MM.1S (cell line): ENCODE measurements at regions not wholly inside any gene's neighbourhood (a gene's known extent, or its start where the extent isn't known, plus 50 kb on each side); places are given as distances from the start of the nearest gene placed in this dataset.
A peak's percentile ranks its signal among the peaks of the same experiment; 100 is the strongest.

ENCODE experiments used
- DNase-seq: peaks from one replicate; pipeline ENCODE4 v3.0.0-alpha.2; 2015
- H2AFZ ChIP-seq: fragments of 300-600 bp; sonication (generic); 2 replicates; pipeline ENCODE4 v1.6.0; 2016; ENCODE audit warnings: antibody characterized with exemption, low read length
- H3F3A ChIP-seq: fragments of 300-600 bp; sonication (generic); 2 replicates; pipeline ENCODE4 v1.6.1; 2016; ENCODE audit warnings: mild to moderate bottlenecking, antibody characterized with exemption, low read length, moderate library complexity, mixed read lengths; ENCODE audit not compliant: insufficient read depth
- H3K27ac ChIP-seq: fragments of 300-600 bp; sonication (generic); 2 replicates; pipeline ENCODE4 v1.5.1; 2016; ENCODE audit warnings: mild to moderate bottlenecking, low read length
- H3K27me3 ChIP-seq: fragments of 300-600 bp; sonication (generic); replicated peaks from 2 replicates; pipeline ENCODE4 v1.6.0; 2016; ENCODE audit warnings: low read length; ENCODE audit not compliant: insufficient read depth
- H3K36me3 ChIP-seq: fragments of 300-600 bp; sonication (generic); replicated peaks from 2 replicates; pipeline ENCODE4 v1.6.1; 2016; ENCODE audit warnings: mild to moderate bottlenecking, low read length, mixed read lengths; ENCODE audit not compliant: insufficient read depth
- H3K4me1 ChIP-seq: fragments of 300-600 bp; sonication (generic); 2 replicates; pipeline ENCODE4 v1.6.1; 2016; ENCODE audit warnings: low read length, mixed read lengths
- H3K4me2 ChIP-seq: fragments of 300-600 bp; sonication (generic); 2 replicates; pipeline ENCODE4 v1.6.0; 2016; ENCODE audit warnings: low read depth, low read length
- H3K4me3 ChIP-seq: fragments of 300-600 bp; sonication (generic); 2 replicates; pipeline ENCODE4 v1.5.1; 2016; ENCODE audit warnings: low read length, mixed read lengths
- H3K79me2 ChIP-seq: fragments of 300-600 bp; sonication (generic); 2 replicates; pipeline ENCODE4 v1.6.1; 2016; ENCODE audit warnings: mixed run types, low read length, mixed read lengths
- H3K9ac ChIP-seq: fragments of 300-600 bp; sonication (generic); 2 replicates; pipeline ENCODE4 v1.6.1; 2016; ENCODE audit warnings: low read length, mixed read lengths
- H3K9me2 ChIP-seq: fragments of 300-600 bp; sonication (generic); replicated peaks from 2 replicates; pipeline ENCODE4 v1.6.1; 2016; ENCODE audit warnings: mild to moderate bottlenecking, low read length, mixed read lengths; ENCODE audit not compliant: insufficient read depth
- H3K9me3 ChIP-seq: fragments of 300-600 bp; sonication (generic); replicated peaks from 2 replicates; pipeline ENCODE4 v1.6.1; 2016; ENCODE audit warnings: mild to moderate bottlenecking, low read length, mixed read lengths; ENCODE audit not compliant: insufficient read depth
- H4K20me1 ChIP-seq: fragments of 300-600 bp; sonication (generic); 2 replicates; pipeline ENCODE4 v1.6.1; 2016; ENCODE audit warnings: mild to moderate bottlenecking, low read length, moderate library complexity, mixed read lengths; ENCODE audit not compliant: insufficient read depth
- CTCF ChIP-seq: fragments of 300-600 bp; sonication (generic); IDR thresholded peaks from 2 replicates; pipeline ENCODE4 v1.5.1; 2016; ENCODE audit warnings: antibody characterized with exemption, low read length, mixed read lengths
- EZH2 ChIP-seq: fragments of 300-600 bp; sonication (generic); optimal IDR thresholded peaks from 2 replicates; pipeline ENCODE3; 2017; ENCODE audit warnings: low read depth, mild to moderate bottlenecking, antibody characterized with exemption, low read length, mixed read lengths
- EZH2phosphoT487 ChIP-seq: fragments of 300-600 bp; sonication (generic); IDR thresholded peaks from 2 replicates; pipeline ENCODE4 v1.6.1; 2018; ENCODE audit warnings: antibody characterized with exemption, low read length

GRCh38 chr11:13206086-13206640 is 71.4 kb upstream of the BMAL1 start:
- Histone ChIP-seq H3F3A (no peaks in the 10 kb centered on the region), H3K9me2 (no peaks in the 10 kb centered on the region), H3K4me2 (no peak overlapping the region), H3K4me3 (no peak overlapping the region), H3K79me2 (no peaks in the 10 kb centered on the region), H3K9ac (no peak overlapping the region), H4K20me1 (no peaks in the 10 kb centered on the region), H2AFZ (no peak overlapping the region), H3K4me1 (no peaks in the 10 kb centered on the region), H3K27ac (no peak overlapping the region), H3K9me3 (no peaks in the 10 kb centered on the region), H3K36me3 (no peaks in the 10 kb centered on the region), H3K27me3 (no peaks in the 10 kb centered on the region)
- no peak for TF ChIP-seq EZH2phosphoT487
- no peak for TF ChIP-seq EZH2
- no peak for TF ChIP-seq CTCF
- DNase-seq, result no peak

- Histone ChIP-seq H3K79me2 (no peaks in the 10 kb centered on the region), H3K4me3 (no peak overlapping the region), H3K4me2 (no peak overlapping the region), H3K9ac (no peak overlapping the region), H4K20me1 (no peaks in the 10 kb centered on the region), H3K36me3 (no peaks in the 10 kb centered on the region), H3K9me3 (no peaks in the 10 kb centered on the region), H3K27ac (no peak overlapping the region), H2AFZ (no peak overlapping the region), H3K4me1 (no peaks in the 10 kb centered on the region), H3F3A (no peaks in the 10 kb centered on the region), H3K9me2 (no peaks in the 10 kb centered on the region), H3K27me3 (no peaks in the 10 kb centered on the region)
- no peak for TF ChIP-seq EZH2phosphoT487
- no peak for DNase-seq
These were observed 70.3 kb upstream of the BMAL1 start for GRCh38 chr11:13207270-13207664.

- no peaks in the 10 kb centered on the region for H3K36me3 ChIP-seq
- peak; percentile 8 for DNase-seq
- H3K9ac ChIP-seq, result no peak overlapping the region
- no peaks in the 10 kb centered on the region for H4K20me1 ChIP-seq
- no peaks in the 10 kb centered on the region for H3K4me1 ChIP-seq
- no peak overlapping the region for H2AFZ ChIP-seq
- no peak for TF ChIP-seq EZH2phosphoT487
- TF ChIP-seq CTCF, result no peak
- TF ChIP-seq EZH2, result no peak
- no peaks in the 10 kb centered on the region for H3K9me3 ChIP-seq
- no peaks in the 10 kb centered on the region for H3K9me2 ChIP-seq
- no peak overlapping the region for H3K4me2 ChIP-seq
- no peaks in the 10 kb centered on the region for H3K79me2 ChIP-seq
- H3K27ac ChIP-seq, result no peak overlapping the region
- H3K4me3 ChIP-seq, result no peak overlapping the region
- H3K27me3 ChIP-seq, result no peaks in the 10 kb centered on the region
- no peaks in the 10 kb centered on the region for H3F3A ChIP-seq
These were observed 69.7 kb upstream of the BMAL1 start for GRCh38 chr11:13207665-13208594.

- Histone ChIP-seq H3K36me3 (no peaks in the 10 kb centered on the region), H2AFZ (no peak overlapping the region), H3K9me3 (no peaks in the 10 kb centered on the region), H3K4me3 (no peak overlapping the region), H3K79me2 (no peaks in the 10 kb centered on the region), H3K4me2 (no peak overlapping the region), H3K9me2 (no peaks in the 10 kb centered on the region), H3F3A (no peaks in the 10 kb centered on the region), H3K9ac (no peak overlapping the region), H3K27me3 (no peaks in the 10 kb centered on the region), H4K20me1 (no peaks in the 10 kb centered on the region), H3K27ac (no peak overlapping the region), H3K4me1 (no peaks in the 10 kb centered on the region)
- TF ChIP-seq EZH2phosphoT487 (no peak), EZH2 (no peak), CTCF (no peak)
- DNase-seq, result no peak
These were observed 68.7 kb upstream of the BMAL1 start for GRCh38 chr11:13208921-13209320.
